ENCODE measurements at regions not wholly inside any gene's neighbourhood (a gene's known extent, or its start where the extent isn't known, plus 50 kb on each side); places are given as distances from the start of the nearest gene placed in this dataset.

GRCh38 chr10:81157681-81158080 is 620.0 kb downstream of the SH2D4B start:
- ATAC-seq (ENCODE audit: insufficient read depth, low read depth): no peak
- H2AFZ ChIP-seq (ENCODE audit: low read depth, low read length): no peak overlapping the region

GRCh38 chr10:81177651-81178244 is 640.0 kb downstream of the SH2D4B start:
- Histone ChIP-seq H3K4me2 (ENCODE audit: insufficient read depth, low read length) (no peak overlapping the region), H4K20me1 (ENCODE audit: insufficient read depth, low read length) (no peaks in the 10 kb centered on the region), H2AFZ (ENCODE audit: low read depth, low read length) (no peak overlapping the region), H3K27me3 (ENCODE audit: insufficient read depth, low read length, poor library complexity) (no peaks in the 10 kb centered on the region), H3K9ac (ENCODE audit: low read depth, low read length) (no peak overlapping the region), H3K4me1 (ENCODE audit: insufficient read depth, low read length) (no peaks in the 10 kb centered on the region), H3K4me3 (ENCODE audit: low read depth in 1 of 2, low read length in 2 of 2) (no peak overlapping the region), H3K9me3 (ENCODE audit: insufficient read depth, low read length, severe bottlenecking) (no peaks in the 10 kb centered on the region), H3K79me2 (ENCODE audit: insufficient read depth, low read length) (no peaks in the 10 kb centered on the region), H3K27ac (ENCODE audit: low read length) (no peak overlapping the region), H3K36me3 (ENCODE audit: insufficient read depth, low read length) (no peaks in the 10 kb centered on the region)
- TF ChIP-seq CTCF (IDR thresholded peaks at IDR 0.05; ENCODE audit: borderline replicate concordance, extremely low read depth, low read length, poor library complexity, severe bottlenecking) (no peak), EZH2 (IDR thresholded peaks at IDR 0.05; ENCODE audit: borderline replicate concordance, low read depth, low read length, severe bottlenecking) (no peak)
- ATAC-seq (ENCODE audit: insufficient read depth, low read depth) (no peak), DNase-seq (no peak)

More at GRCh38 chr10:81157681-81158080, 620.0 kb downstream of the SH2D4B start:
- Histone ChIP-seq H4K20me1 (ENCODE audit: insufficient read depth, low read length) (no peaks in the 10 kb centered on the region), H3K79me2 (ENCODE audit: insufficient read depth, low read length) (no peaks in the 10 kb centered on the region), H3K27me3 (ENCODE audit: insufficient read depth, low read length, poor library complexity) (no peaks in the 10 kb centered on the region), H3K9me3 (ENCODE audit: insufficient read depth, low read length, severe bottlenecking) (no peaks in the 10 kb centered on the region), H3K4me3 (ENCODE audit: low read depth in 1 of 2, low read length in 2 of 2) (no peak overlapping the region), H3K36me3 (ENCODE audit: insufficient read depth, low read length) (no peaks in the 10 kb centered on the region), H3K27ac (ENCODE audit: low read length) (no peak overlapping the region), H3K9ac (ENCODE audit: low read depth, low read length) (no peak overlapping the region), H3K4me2 (ENCODE audit: insufficient read depth, low read length) (no peak overlapping the region), H3K4me1 (ENCODE audit: insufficient read depth, low read length) (no peaks in the 10 kb centered on the region)
- DNase-seq: no peak
- TF ChIP-seq EZH2 (IDR thresholded peaks at IDR 0.05; ENCODE audit: borderline replicate concordance, low read depth, low read length, severe bottlenecking): no peak
- TF ChIP-seq CTCF (IDR thresholded peaks at IDR 0.05; ENCODE audit: borderline replicate concordance, extremely low read depth, low read length, poor library complexity, severe bottlenecking): no peak

- Histone ChIP-seq H2AFZ (ENCODE audit: low read depth, low read length) (no peak overlapping the region), H3K79me2 (ENCODE audit: insufficient read depth, low read length) (no peaks in the 10 kb centered on the region), H3K9me3 (ENCODE audit: insufficient read depth, low read length, severe bottlenecking) (no peaks in the 10 kb centered on the region), H3K4me2 (ENCODE audit: insufficient read depth, low read length) (no peak overlapping the region), H3K27me3 (ENCODE audit: insufficient read depth, low read length, poor library complexity) (no peaks in the 10 kb centered on the region), H3K27ac (ENCODE audit: low read length) (no peak overlapping the region), H3K4me1 (ENCODE audit: insufficient read depth, low read length) (no peaks in the 10 kb centered on the region), H3K36me3 (ENCODE audit: insufficient read depth, low read length) (no peaks in the 10 kb centered on the region), H3K4me3 (ENCODE audit: low read depth in 1 of 2, low read length in 2 of 2) (no peak overlapping the region), H3K9ac (ENCODE audit: low read depth, low read length) (no peak overlapping the region), H4K20me1 (ENCODE audit: insufficient read depth, low read length) (no peaks in the 10 kb centered on the region)
- TF ChIP-seq CTCF (IDR thresholded peaks at IDR 0.05; ENCODE audit: borderline replicate concordance, extremely low read depth, low read length, poor library complexity, severe bottlenecking) (no peak), EZH2 (IDR thresholded peaks at IDR 0.05; ENCODE audit: borderline replicate concordance, low read depth, low read length, severe bottlenecking) (no peak)
- DNase-seq: no peak
- no peak for ATAC-seq (ENCODE audit: insufficient read depth, low read depth)
These were observed 641.6 kb downstream of the SH2D4B start for GRCh38 chr10:81179324-81179723.
